Body of pancreas (tissue), 4 donors: ENCODE measurements at regions not wholly inside any gene's neighbourhood (a gene's known extent, or its start where the extent isn't known, plus 50 kb on each side); places are given as distances from the start of the nearest gene placed in this dataset.

Experiments used
- CTCF ChIP-seq, 7 experiments: fragments of 450-650 bp in 4 of 7; fragments of 200-600 bp in 3 of 7; sonication (generic) in 3 of 7; IDR thresholded peaks; one replicate each; pipeline ENCODE4 v1.5.1; 2016 to 2019; ENCODE audit warnings: antibody characterized with exemption in 7 of 7
- POLR2A ChIP-seq, 3 donors: fragments of 450-650 bp; IDR thresholded peaks; one replicate each; pipeline ENCODE4 v1.6.1; 2016; ENCODE audit warnings: antibody characterized with exemption in 3 of 3, mild to moderate bottlenecking in 2 of 3

DNA sequence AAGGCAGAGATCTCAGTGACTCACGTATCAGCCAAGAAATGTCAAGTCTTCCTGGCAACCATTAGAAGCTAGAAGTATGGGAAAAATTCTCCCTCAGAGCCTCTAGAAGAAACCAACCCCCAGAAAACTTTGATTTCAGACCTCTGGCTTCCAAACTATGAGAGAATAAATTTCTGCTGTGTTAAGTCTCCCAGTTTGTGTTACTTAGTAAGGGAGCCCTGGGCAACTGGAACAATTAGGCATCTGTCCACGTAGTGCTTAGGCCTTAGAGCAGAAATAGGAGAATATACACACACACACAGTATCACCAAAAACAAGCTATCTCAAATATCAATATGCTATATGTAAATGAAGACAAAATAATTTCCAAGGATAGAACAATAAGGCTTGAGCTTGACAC is 894.8 kb upstream of the CDH10 start:
- TF ChIP-seq CTCF (IDR thresholded peaks at IDR 0.05) (no peak), POLR2A (IDR thresholded peaks at IDR 0.05) (no peak)
